HL-60 (cell line): ENCODE measurements at regions not wholly inside any gene's neighbourhood (a gene's known extent, or its start where the extent isn't known, plus 50 kb on each side); places are given as distances from the start of the nearest gene placed in this dataset.
"Not testable (repeated sequence)": the region's sequence is repeated elsewhere in the genome, so short reads cannot be mapped to it uniquely, and the experiment has no call there.

ENCODE experiments used
- CTCF ChIP-seq: IDR thresholded peaks from one replicate; pipeline ENCODE4 v1.5.1; 2011; ENCODE audit warnings: low read length, control low read depth, inconsistent platforms; ENCODE audit not compliant: insufficient read depth
- POLR2AphosphoS5 ChIP-seq: IDR thresholded peaks from 2 replicates; pipeline ENCODE4 v1.6.1; 2012; ENCODE audit warnings: low read depth
- REST ChIP-seq: IDR thresholded peaks from 2 replicates; pipeline ENCODE4 v1.6.1; 2012; ENCODE audit warnings: low read depth; ENCODE audit not compliant: insufficient replicate concordance

GRCh38 chr13:78490225-78490624, 113.1 kb downstream of the POU4F1 start:
- TF ChIP-seq CTCF, REST, POLR2AphosphoS5: not testable (repeated sequence)
